PFSK-1 (cell line): ENCODE measurements at regions not wholly inside any gene's neighbourhood (a gene's known extent, or its start where the extent isn't known, plus 50 kb on each side); places are given as distances from the start of the nearest gene placed in this dataset.

Experiments used
- POLR2AphosphoS5 ChIP-seq: IDR thresholded peaks from 2 replicates; pipeline ENCODE4 v1.6.1; 2012; ENCODE audit warnings: low read depth, mild to moderate bottlenecking, control low read depth, low read length, moderate library complexity
- SIN3A ChIP-seq: IDR thresholded peaks from 2 replicates; pipeline ENCODE4 v1.6.1; 2012; ENCODE audit warnings: mild to moderate bottlenecking, low read length, moderate library complexity, borderline replicate concordance; ENCODE audit not compliant: insufficient read depth
- TAF1 ChIP-seq: IDR thresholded peaks from 2 replicates; pipeline ENCODE4 v1.6.1; 2012; ENCODE audit warnings: low read length, control low read depth, borderline replicate concordance; ENCODE audit not compliant: insufficient read depth

DNA sequence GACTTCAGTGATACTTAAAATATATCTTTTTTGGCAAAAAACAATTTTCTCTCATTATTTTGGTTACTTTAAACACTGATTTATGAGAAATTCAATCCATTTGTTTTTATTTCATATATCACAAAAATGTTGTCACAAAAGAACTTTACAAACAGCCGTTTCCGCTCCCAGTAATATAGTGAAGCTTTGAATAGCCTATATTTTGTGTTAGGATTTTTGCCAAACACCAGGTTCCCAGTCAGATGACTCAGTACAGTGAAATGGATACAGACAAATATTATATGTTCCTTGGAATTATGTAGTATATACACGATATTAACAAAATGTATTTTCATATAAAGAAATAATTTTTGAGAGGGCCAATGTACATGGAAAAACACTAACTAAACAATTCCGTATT, 411.1 kb downstream of the CCER1 start:
- no peak for TF ChIP-seq SIN3A
- no peak for TF ChIP-seq POLR2AphosphoS5
- no peak for TF ChIP-seq TAF1
